Sigmoid colon (tissue), 6 donors: ENCODE measurements at regions not wholly inside any gene's neighbourhood (a gene's known extent, or its start where the extent isn't known, plus 50 kb on each side); places are given as distances from the start of the nearest gene placed in this dataset.
"Not testable (repeated sequence)": the region's sequence is repeated elsewhere in the genome, so short reads cannot be mapped to it uniquely, and the experiment has no call there.

Experiments used
- DNase-seq: peaks from one replicate; pipeline ENCODE4 v3.0.0-alpha.2; 2019
- H3K27ac ChIP-seq, 4 donors: fragments of 200-600 bp; sonication (generic); one replicate each; pipeline ENCODE4 v1.5.1; 2016 to 2019; ENCODE audit warnings: mild to moderate bottlenecking in 1 of 4
- H3K27me3 ChIP-seq, 3 donors: fragments of 200-600 bp; sonication (generic); one replicate each; pipeline ENCODE4 v1.5.1; 2019; ENCODE audit warnings: mild to moderate bottlenecking in 1 of 3
- H3K36me3 ChIP-seq, 4 donors: fragments of 200-600 bp; sonication (generic); one replicate each; pipeline ENCODE4 v1.5.1; 2016 to 2019
- H3K4me1 ChIP-seq, 4 donors: fragments of 200-600 bp; sonication (generic); one replicate each; pipeline ENCODE4 v1.5.1; 2017 to 2019
- H3K4me3 ChIP-seq, 4 donors: fragments of 200-600 bp; sonication (generic); one replicate each; pipeline ENCODE4 v1.5.1; 2017 to 2019; ENCODE audit warnings: mild to moderate bottlenecking in 2 of 4, moderate library complexity in 1 of 4
- H3K9me3 ChIP-seq, 4 donors: fragments of 200-600 bp in 3 of 4; sonication (generic) in 3 of 4; one replicate each; pipeline versions ENCODE4 v1.5.1 to v1.6.1; 2013 to 2019
- EP300 ChIP-seq, 4 donors: sonication (generic); formaldehyde crosslinking; IDR thresholded peaks; one replicate each; pipeline ENCODE4 v1.6.1; 2017; ENCODE audit warnings: antibody characterized with exemption in 4 of 4
- POLR2A ChIP-seq, 2 donors: fragments of 450-650 bp; IDR thresholded peaks; one replicate each; pipeline ENCODE4 v1.6.1; 2016; ENCODE audit warnings: antibody characterized with exemption in 2 of 2, mild to moderate bottlenecking in 2 of 2, moderate library complexity in 2 of 2
- POLR2AphosphoS5 ChIP-seq, 4 donors: sonication (generic); formaldehyde crosslinking; IDR thresholded peaks; one replicate each; pipeline ENCODE4 v1.6.1; 2017; ENCODE audit warnings: antibody characterized with exemption in 4 of 4
- WGBS, 2 donors: extraction: QIAGEN DNeasy Blood & Tissue Kit; methylation state at CpG; one replicate each; pipeline ENCODE4 v1.1.7; 2013; 5-methylcytosine and 5-hydroxymethylcytosine counted together
- intact Hi-C: fragments of 100-400 bp; cut with DNase I; formaldehyde crosslinking; loops from one replicate; pipeline ENCODE4 v1.15.1; 2023
- TF ChIP-seq, protein P1 (sequence below), 4 experiments: fragments of 450-650 bp in 3 of 4; fragments of 200-600 bp in 1 of 4; IDR thresholded peaks; one replicate each; pipeline ENCODE4 v1.5.1; 2016 to 2019; ENCODE audit warnings: antibody characterized with exemption in 4 of 4, mild to moderate bottlenecking in 3 of 4, moderate library complexity in 2 of 4
- donor health status: healthy with polysubstance abuse.
- donor health status: healthy.

- Histone ChIP-seq H3K36me3 (no peaks in the 10 kb centered on the region), H3K27me3 (no peaks in the 10 kb centered on the region), H3K4me1 (no peaks in the 10 kb centered on the region), H3K4me3 (no peak overlapping the region), H3K27ac (no peak overlapping the region), H3K9me3 (no peaks in the 10 kb centered on the region)
- 86 to 90% methylated on average over 6 of the region's 6 CpGs for WGBS, 2 donors
- DNase-seq = no peak
- TF ChIP-seq POLR2AphosphoS5 (IDR thresholded peaks at IDR 0.05) = no peak
- TF ChIP-seq, protein P1, sequence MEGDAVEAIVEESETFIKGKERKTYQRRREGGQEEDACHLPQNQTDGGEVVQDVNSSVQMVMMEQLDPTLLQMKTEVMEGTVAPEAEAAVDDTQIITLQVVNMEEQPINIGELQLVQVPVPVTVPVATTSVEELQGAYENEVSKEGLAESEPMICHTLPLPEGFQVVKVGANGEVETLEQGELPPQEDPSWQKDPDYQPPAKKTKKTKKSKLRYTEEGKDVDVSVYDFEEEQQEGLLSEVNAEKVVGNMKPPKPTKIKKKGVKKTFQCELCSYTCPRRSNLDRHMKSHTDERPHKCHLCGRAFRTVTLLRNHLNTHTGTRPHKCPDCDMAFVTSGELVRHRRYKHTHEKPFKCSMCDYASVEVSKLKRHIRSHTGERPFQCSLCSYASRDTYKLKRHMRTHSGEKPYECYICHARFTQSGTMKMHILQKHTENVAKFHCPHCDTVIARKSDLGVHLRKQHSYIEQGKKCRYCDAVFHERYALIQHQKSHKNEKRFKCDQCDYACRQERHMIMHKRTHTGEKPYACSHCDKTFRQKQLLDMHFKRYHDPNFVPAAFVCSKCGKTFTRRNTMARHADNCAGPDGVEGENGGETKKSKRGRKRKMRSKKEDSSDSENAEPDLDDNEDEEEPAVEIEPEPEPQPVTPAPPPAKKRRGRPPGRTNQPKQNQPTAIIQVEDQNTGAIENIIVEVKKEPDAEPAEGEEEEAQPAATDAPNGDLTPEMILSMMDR (IDR thresholded peaks at IDR 0.05) = no peak
- TF ChIP-seq EP300 (IDR thresholded peaks at IDR 0.05) = no peak
- no peak for TF ChIP-seq POLR2A (IDR thresholded peaks at IDR 0.05)
- intact Hi-C loops = no loop called here
Observed at GRCh38 chr15:26007151-26007550, 144.0 kb upstream of the ATP10A start.

DNA sequence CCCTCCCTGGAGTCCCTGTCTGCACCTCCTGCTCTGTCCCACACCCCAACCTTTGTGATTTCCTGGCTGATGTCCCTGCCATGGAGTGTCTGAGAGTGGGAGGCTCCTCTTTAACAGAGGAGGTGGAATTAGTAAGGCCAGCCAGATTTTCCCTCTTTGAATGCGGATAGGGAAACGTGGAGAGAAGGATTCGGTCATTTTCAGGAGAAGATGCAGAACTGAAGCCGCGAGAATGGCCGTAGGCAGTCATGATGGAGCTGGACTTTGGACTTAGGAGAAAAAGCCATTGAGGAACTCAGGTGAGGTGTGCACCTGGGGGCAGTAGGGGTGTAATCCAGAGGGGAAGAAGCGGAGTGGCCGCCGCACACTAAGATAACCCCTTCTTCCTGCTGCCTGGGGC lies 138.1 kb upstream of the ATP10A start:
- Histone ChIP-seq H3K4me3 (no peak overlapping the region), H3K9me3 (no peaks in the 10 kb centered on the region), H3K4me1 (no peaks in the 10 kb centered on the region), H3K36me3 (no peaks in the 10 kb centered on the region), H3K27ac (no peak overlapping the region), H3K27me3 (no peaks in the 10 kb centered on the region)
- intact Hi-C loops = no loop called here
- TF ChIP-seq POLR2A (IDR thresholded peaks at IDR 0.05) (no peak), POLR2AphosphoS5 (IDR thresholded peaks at IDR 0.05) (no peak), EP300 (IDR thresholded peaks at IDR 0.05) (no peak)
- TF ChIP-seq, protein P1 (IDR thresholded peaks at IDR 0.05) = no peak
- 94 to 96% methylated on average over 9 of the region's 9 CpGs for WGBS, 2 donors
- no peak for DNase-seq

GRCh38 chr15:25993506-25993905 lies 130.4 kb upstream of the ATP10A start:
- no peak overlapping the region for H3K4me3 ChIP-seq
- WGBS, 2 donors = 56 to 62% methylated on average over 1 of the region's 1 CpG
- H3K9me3 ChIP-seq = no peaks in the 10 kb centered on the region
- no peak for DNase-seq
- no peak for TF ChIP-seq POLR2AphosphoS5 (IDR thresholded peaks at IDR 0.05)
- H3K27me3 ChIP-seq = no peaks in the 10 kb centered on the region
- H3K4me1 ChIP-seq = no peaks in the 10 kb centered on the region
- intact Hi-C loops = no loop called here
- no peaks in the 10 kb centered on the region for H3K36me3 ChIP-seq
- no peak overlapping the region for H3K27ac ChIP-seq

DNA sequence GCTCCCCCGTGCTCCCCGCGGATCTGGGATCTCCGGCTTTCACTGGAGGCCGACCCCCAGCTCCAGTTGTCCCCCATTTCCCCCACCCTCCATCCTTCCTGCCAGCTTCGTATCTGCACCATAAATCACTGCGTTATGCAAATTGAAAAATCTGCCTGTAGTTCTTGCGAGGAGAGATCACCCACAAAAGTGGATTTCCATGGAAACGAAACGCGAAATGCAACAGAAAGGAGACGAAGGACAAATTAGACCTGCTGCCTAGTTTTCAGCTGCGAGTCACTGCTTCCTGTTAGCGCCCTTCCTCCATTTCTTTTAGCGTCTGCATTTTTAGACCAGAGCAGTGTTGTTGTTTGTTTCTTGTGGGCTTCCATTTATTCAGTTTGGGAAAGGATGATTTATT lies 127.1 kb upstream of the ATP10A start:
- intact Hi-C loops = no loop called here
- H3K4me3 ChIP-seq = no peak overlapping the region
- H3K36me3 ChIP-seq = no peaks in the 10 kb centered on the region
- H3K4me1 ChIP-seq = no peaks in the 10 kb centered on the region
- H3K27ac ChIP-seq = no peak overlapping the region
- no peaks in the 10 kb centered on the region for H3K27me3 ChIP-seq
- H3K9me3 ChIP-seq = no peaks in the 10 kb centered on the region
- TF ChIP-seq, protein P1 (IDR thresholded peaks at IDR 0.05) = no peak
- no peak for TF ChIP-seq POLR2A (IDR thresholded peaks at IDR 0.05)
- TF ChIP-seq EP300 (IDR thresholded peaks at IDR 0.05) = no peak
- TF ChIP-seq POLR2AphosphoS5 (IDR thresholded peaks at IDR 0.05) = no peak
- WGBS, 2 donors = 89 to 90% methylated on average over 15 of the region's 15 CpGs
- DNase-seq = no peak

DNA sequence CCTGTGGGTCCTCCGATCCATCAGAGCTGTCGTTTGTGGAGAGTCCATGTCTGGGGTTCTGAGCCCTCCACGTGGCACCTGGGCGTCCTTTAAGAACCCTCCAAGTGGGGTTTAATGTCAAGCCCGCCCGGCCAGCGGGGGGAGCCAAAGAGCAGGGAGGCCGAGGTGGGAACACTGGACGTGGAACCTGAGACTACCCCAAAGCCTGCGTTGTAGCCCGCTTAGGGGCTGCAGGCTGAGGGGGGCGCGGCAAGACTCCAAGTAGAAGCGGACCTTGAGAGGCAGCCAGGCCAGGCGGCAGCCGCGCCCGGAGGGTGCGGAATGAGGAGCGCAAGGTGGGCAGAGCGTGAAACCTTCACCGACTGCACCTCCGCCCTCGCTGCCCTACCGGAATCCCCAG lies 126.2 kb upstream of the ATP10A start:
- H3K9me3 ChIP-seq = no peaks in the 10 kb centered on the region
- no peak overlapping the region for H3K4me3 ChIP-seq
- TF ChIP-seq, protein P1 (IDR thresholded peaks at IDR 0.05) = no peak
- TF ChIP-seq EP300 (IDR thresholded peaks at IDR 0.05) = no peak
- no peak for TF ChIP-seq POLR2A (IDR thresholded peaks at IDR 0.05)
- TF ChIP-seq POLR2AphosphoS5 (IDR thresholded peaks at IDR 0.05) = no peak
- H3K27ac ChIP-seq = no peak overlapping the region
- no peak for DNase-seq
- WGBS, 2 donors = 89 to 91% methylated on average over 25 of the region's 25 CpGs
- H3K36me3 ChIP-seq = no peaks in the 10 kb centered on the region
- intact Hi-C loops = no loop called here
- H3K27me3 ChIP-seq = no peaks in the 10 kb centered on the region
- H3K4me1 ChIP-seq = no peaks in the 10 kb centered on the region

- 84 to 89% methylated on average over 9 of the region's 9 CpGs for WGBS, 2 donors
- H3K4me1 ChIP-seq, H3K9me3 ChIP-seq, DNase-seq, H3K27ac ChIP-seq, H3K4me3 ChIP-seq, H3K27me3 ChIP-seq, H3K36me3 ChIP-seq, intact Hi-C loops: not testable (repeated sequence)
Observed at GRCh38 chr15:25988716-25989115, 125.6 kb upstream of the ATP10A start.
